ENCODE measurements at regions not wholly inside any gene's neighbourhood (a gene's known extent, or its start where the extent isn't known, plus 50 kb on each side); places are given as distances from the start of the nearest gene placed in this dataset.

DNA sequence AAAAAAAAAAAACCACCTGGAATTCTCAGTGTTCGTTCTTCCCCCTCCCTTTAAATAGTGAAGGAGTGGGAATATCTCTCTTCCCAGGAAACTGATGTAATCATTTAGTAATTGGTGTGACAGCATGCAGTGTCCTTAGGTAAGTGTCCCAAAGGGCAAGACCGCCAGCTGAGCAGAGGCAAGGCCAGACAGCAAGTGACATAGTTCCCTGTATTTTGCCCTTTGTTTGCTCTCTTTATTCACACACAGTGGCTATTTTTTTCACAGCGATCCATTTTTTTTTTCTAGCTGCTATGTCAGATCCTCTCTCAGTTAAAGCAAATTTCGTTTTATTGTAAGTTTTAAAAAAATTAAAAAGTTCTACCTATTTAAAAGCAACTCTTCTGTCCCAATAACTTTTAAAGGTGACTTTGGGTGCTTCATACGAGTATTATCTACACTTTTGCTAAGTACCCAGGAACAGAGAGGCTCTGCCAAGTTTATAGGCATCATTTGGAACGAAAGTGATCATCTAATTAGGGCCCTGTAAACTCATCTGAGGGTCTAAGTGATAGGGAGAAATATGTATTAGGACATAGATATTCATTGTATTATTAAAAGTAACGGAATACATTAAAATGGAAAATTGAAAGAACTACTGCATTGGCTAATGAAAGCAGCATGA lies 98.2 kb upstream of the ALDH1A1 start:
- no peaks in the 10 kb centered on the region for H3K27me3 ChIP-seq (ENCODE audit: control insufficient read depth in 4 of 4, insufficient read depth in 4 of 4, low read length in 3 of 4)
- no peak for DNase-seq (ENCODE audit: low spot score)
- H3K9me3 ChIP-seq (ENCODE audit: control insufficient read depth in 4 of 4, low read length in 3 of 4): no peaks in the 10 kb centered on the region
- H3K4me3 ChIP-seq (ENCODE audit: low read depth in 1 of 3, low read length in 3 of 3): no peak overlapping the region
- WGBS: 31% methylated on average over 7 of the region's 7 CpGs
- no peaks in the 10 kb centered on the region for H3K36me3 ChIP-seq (ENCODE audit: control insufficient read depth in 4 of 4, insufficient read depth in 3 of 4, low read depth in 1 of 4, low read length in 3 of 4)
- H3K4me1 ChIP-seq (ENCODE audit: control insufficient read depth in 4 of 4, insufficient read depth in 4 of 4, low read length in 3 of 4): peaks cover 5 to 23% (median 9%) of the 10 kb centered on the region in 4 donors
- H3K27ac ChIP-seq (ENCODE audit: low read depth in 1 of 2, low read length in 2 of 2): peak overlapping the region; percentile 22 to 69
- peak in 1 of 2 donors; percentile 58 for TF ChIP-seq GABPA (IDR thresholded peaks at IDR 0.05 in 1 of 2, conservative IDR thresholded peaks at IDR 0.05 in 1 of 2)
- TF ChIP-seq RAD21 (IDR thresholded peaks at IDR 0.05): peak in 1 of 2 donors; percentile 35
- peak; percentile 72 for TF ChIP-seq MAX (IDR thresholded peaks at IDR 0.05)
- TF ChIP-seq, protein P1, sequence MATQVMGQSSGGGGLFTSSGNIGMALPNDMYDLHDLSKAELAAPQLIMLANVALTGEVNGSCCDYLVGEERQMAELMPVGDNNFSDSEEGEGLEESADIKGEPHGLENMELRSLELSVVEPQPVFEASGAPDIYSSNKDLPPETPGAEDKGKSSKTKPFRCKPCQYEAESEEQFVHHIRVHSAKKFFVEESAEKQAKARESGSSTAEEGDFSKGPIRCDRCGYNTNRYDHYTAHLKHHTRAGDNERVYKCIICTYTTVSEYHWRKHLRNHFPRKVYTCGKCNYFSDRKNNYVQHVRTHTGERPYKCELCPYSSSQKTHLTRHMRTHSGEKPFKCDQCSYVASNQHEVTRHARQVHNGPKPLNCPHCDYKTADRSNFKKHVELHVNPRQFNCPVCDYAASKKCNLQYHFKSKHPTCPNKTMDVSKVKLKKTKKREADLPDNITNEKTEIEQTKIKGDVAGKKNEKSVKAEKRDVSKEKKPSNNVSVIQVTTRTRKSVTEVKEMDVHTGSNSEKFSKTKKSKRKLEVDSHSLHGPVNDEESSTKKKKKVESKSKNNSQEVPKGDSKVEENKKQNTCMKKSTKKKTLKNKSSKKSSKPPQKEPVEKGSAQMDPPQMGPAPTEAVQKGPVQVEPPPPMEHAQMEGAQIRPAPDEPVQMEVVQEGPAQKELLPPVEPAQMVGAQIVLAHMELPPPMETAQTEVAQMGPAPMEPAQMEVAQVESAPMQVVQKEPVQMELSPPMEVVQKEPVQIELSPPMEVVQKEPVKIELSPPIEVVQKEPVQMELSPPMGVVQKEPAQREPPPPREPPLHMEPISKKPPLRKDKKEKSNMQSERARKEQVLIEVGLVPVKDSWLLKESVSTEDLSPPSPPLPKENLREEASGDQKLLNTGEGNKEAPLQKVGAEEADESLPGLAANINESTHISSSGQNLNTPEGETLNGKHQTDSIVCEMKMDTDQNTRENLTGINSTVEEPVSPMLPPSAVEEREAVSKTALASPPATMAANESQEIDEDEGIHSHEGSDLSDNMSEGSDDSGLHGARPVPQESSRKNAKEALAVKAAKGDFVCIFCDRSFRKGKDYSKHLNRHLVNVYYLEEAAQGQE (IDR thresholded peaks at IDR 0.05): peak; percentile 46
- no peak for TF ChIP-seq NR2F2 (IDR thresholded peaks at IDR 0.05)
- peak; percentile 72 for TF ChIP-seq ZBTB33 (IDR thresholded peaks at IDR 0.05)
- TF ChIP-seq HNF4G (IDR thresholded peaks at IDR 0.05): peak; percentile 24
- TF ChIP-seq EGR1 (IDR thresholded peaks at IDR 0.05; ENCODE audit: low read depth in 2 of 2): peak in 1 of 2 donors; percentile 46
- peak; percentile 63 for TF ChIP-seq ATF3 (IDR thresholded peaks at IDR 0.05)
- TF ChIP-seq JUND (IDR thresholded peaks at IDR 0.05): peak; percentile 85 to 87
- peak; percentile 84 for TF ChIP-seq FOXA2 (IDR thresholded peaks at IDR 0.05)
- TF ChIP-seq YY1 (IDR thresholded peaks at IDR 0.05): peak; percentile 90
- TF ChIP-seq RXRA (IDR thresholded peaks at IDR 0.05): peak; percentile 93 to 96
- TF ChIP-seq SP1 (IDR thresholded peaks at IDR 0.05): peak; percentile 83
- TF ChIP-seq, protein P2, sequence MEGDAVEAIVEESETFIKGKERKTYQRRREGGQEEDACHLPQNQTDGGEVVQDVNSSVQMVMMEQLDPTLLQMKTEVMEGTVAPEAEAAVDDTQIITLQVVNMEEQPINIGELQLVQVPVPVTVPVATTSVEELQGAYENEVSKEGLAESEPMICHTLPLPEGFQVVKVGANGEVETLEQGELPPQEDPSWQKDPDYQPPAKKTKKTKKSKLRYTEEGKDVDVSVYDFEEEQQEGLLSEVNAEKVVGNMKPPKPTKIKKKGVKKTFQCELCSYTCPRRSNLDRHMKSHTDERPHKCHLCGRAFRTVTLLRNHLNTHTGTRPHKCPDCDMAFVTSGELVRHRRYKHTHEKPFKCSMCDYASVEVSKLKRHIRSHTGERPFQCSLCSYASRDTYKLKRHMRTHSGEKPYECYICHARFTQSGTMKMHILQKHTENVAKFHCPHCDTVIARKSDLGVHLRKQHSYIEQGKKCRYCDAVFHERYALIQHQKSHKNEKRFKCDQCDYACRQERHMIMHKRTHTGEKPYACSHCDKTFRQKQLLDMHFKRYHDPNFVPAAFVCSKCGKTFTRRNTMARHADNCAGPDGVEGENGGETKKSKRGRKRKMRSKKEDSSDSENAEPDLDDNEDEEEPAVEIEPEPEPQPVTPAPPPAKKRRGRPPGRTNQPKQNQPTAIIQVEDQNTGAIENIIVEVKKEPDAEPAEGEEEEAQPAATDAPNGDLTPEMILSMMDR (IDR thresholded peaks at IDR 0.05; ENCODE audit: low read depth, low read length, missing input control): no peak
- peak; percentile 91 for TF ChIP-seq FOXA1 (IDR thresholded peaks at IDR 0.05)
- TF ChIP-seq TAF1 (conservative IDR thresholded peaks at IDR 0.05): no peak
- TF ChIP-seq HNF4A (conservative IDR thresholded peaks at IDR 0.05): peak; percentile 85 to 93
- H3K9ac ChIP-seq (ENCODE audit: low read depth in 1 of 2, low read length in 2 of 2): peak overlapping the region in 1 of 2 donors; percentile 70

Measured in liver (tissue), 8 donors.